ENCODE measurements at regions not wholly inside any gene's neighbourhood (a gene's known extent, or its start where the extent isn't known, plus 50 kb on each side); places are given as distances from the start of the nearest gene placed in this dataset.

GRCh38 chr6:141105481-141105880 lies 1027.2 kb upstream of the GJE1 start:
- DNase-seq (ENCODE audit: low read depth) = peak; percentile 27

DNA sequence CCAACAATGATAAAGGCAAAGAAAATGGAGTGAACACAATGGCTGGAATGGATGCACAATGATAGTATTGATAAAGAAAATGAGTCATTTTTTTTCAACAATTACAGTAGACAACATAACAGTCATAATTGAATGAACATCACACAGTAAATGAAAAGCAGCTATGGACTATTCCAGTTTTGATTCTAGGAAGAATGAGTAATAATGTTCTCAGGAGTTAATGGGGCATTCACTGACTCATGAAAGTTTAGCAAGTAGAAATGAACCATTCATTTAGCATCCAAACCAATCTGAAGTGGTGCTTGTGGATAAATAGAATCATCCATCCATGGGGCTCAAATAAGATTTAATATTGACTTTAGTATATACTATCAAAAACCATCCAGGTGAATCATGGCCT lies 1029.5 kb upstream of the GJE1 start:
- DNase-seq (ENCODE audit: low read depth) = no peak

- no peak for DNase-seq (ENCODE audit: low read depth)
These were observed 1035.3 kb upstream of the GJE1 start for GRCh38 chr6:141097471-141097870.

DNA sequence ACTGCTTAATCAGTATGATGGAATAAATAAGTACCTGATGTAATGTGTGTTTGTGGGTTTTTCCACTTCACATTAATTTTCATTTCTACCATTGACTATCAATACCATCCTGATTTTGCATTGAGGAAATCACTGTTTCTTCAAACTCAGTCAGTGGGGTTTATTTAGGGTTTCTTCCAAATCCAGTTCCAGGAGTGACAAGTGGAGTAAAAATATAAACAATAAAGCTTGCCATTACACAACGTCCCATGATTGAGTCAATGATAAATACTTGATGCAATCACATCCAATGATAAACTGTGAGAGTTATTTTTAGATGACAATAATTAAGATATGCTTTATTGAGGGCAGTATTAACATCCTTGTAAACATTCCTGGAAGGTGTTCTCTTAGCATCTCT lies 1037.4 kb upstream of the GJE1 start:
- no peak for DNase-seq (ENCODE audit: low read depth)

- DNase-seq (ENCODE audit: low read depth) = no peak
These were observed 1044.6 kb upstream of the GJE1 start for GRCh38 chr6:141088171-141088570.

DNA sequence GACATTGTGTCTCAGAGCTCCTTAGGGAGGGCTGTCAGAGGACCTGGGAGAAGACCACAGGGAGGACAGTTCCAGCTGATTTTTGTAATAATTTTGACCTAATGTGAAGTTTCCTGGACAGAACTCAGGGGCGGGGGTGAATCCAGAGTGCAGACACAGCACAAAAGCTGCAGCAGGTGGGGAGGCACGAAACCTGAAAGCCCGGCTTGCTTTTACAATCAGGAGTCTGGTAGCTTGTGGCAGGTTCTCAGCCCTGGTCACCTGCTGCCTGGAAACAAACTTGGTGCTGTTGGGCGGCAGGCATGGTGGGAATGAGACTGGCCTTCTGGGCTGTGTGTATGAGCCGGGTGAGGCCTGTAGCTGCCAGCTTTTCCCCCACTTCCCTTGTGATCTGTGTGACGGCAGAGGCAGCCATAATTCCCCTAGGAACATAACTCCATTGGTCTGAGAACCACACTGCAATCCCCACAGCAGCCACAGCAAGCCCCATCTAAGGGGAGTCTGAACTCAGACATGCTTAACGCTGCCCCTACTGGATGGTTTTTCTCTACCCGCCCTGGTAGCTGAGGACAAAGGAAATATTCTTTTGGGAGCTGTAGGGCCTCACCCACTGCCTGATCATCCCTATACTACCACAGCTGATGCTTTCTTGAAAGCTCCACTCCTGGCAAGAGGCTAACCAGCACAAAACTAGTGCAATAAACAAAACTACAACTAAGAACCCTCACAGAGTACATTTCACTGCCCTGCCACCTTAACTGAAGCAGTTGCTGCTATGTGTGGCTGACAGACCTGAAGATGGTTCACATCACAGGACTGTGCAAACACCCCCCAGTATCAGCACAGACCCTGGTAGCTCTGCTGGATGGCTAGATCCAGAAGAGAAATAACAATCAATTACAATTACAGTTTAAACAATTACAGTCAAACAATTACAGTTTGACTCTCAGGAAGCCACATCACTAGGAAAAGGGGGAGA lies 1055.1 kb upstream of the GJE1 start:
- peak; percentile 33 for DNase-seq (ENCODE audit: low read depth)

- no peak for DNase-seq (ENCODE audit: low read depth)
These were observed 1075.0 kb upstream of the GJE1 start for GRCh38 chr6:141057761-141058160.

DNA sequence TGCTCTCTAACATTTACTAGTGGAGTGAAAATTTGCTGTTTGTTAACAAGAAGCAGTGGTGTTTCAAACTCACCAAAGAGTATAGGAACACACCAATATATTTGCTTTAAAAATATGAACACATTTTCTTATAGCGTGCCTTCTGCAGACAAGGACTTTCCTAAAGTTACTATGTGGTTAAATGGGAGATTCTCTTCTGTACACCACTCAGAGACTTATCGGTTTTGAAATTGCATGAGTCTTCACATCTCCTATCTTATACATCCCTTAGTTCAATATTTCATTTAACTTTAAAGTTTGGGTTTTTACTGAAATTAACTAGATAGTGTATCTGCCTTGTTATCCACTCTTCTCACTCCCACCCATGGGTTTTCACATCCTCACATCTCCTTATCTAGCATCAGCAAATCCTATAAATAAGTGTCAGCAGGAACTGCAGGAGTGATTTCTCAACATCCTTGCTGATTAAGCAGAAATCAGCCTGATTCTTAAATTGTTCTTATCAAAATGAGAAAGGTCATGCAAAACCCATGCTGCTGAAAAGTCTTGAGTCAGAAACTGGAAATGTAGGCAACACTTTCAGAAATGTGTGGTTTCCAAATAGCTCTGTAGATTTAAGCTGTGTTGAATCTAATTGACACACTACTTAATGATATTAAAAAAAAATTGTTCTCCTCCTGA lies 1075.6 kb upstream of the GJE1 start:
- no peak for DNase-seq (ENCODE audit: low read depth)

DNA sequence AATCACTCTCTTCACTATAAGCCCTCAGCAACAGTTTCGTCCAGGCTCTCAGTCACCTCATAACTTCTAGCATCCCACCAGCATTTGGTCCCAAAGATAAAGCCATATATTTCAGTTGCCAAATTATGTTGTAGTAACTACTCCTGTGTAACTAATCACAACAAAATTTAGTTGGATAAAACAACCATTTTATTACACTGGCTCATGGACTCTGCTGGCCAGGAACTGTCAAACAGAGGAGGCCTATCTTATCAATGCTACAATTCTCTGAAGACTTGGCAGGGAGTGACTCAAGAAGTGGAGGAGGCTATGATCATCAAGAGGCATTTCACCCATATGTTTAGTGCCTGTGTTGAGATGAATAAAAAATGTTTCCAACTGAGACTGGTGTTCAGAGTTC lies 1082.3 kb upstream of the GJE1 start:
- no peak for DNase-seq (ENCODE audit: low read depth)

DNA sequence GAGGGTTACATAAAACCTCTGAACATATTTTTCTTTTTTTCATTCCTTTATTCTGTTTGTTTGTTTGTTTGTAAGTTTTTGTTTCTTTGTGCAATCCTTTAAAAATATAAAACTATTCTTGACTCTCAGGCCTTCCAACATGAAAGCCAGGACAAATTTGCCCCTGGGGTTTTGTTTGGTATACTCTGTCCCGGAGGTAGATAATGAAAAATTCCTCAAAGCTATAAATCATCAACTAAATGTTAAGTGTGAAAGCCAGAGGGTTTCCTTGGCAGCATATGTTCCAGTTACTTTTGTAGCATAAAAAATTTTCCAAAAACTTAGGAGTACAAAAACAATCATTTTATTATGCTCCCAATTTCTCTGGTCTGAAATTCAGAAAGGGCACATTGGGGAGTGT lies 1084.3 kb upstream of the GJE1 start:
- no peak for DNase-seq (ENCODE audit: low read depth)

- peak; percentile 19 for DNase-seq (ENCODE audit: low read depth)
These were observed 1086.2 kb upstream of the GJE1 start for GRCh38 chr6:141046496-141046895.

DNA sequence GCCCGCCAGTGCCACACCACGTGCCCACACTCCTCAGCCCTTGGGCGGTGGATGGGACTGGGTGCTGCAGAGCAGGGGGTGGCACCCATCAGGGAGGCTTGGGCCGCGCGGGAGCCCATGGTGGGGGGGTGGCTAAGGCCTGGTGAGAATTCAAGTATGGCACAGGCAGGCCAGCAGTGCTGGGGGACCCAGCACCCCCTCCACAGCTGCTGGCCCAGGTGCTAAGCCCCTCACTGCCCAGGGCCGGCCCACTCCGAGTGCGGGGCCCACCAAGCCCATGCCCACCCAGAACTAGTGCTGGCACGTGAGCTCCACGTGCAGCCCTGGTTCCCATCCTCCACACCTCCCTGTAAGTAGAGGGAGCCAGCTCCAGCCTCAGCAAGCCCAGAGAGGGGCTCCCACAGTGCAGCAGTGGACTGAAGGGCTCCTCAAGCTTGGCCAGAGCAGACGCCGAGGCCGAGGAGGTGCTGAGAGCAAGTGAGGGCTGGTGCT lies 1091.1 kb upstream of the GJE1 start:
- no peak for DNase-seq (ENCODE audit: low read depth)

GRCh38 chr6:141035312-141036200 lies 1097.2 kb upstream of the GJE1 start:
- DNase-seq (ENCODE audit: low read depth) = no peak

GRCh38 chr6:141033101-141033500 lies 1099.6 kb upstream of the GJE1 start:
- DNase-seq (ENCODE audit: low read depth) = no peak

DNA sequence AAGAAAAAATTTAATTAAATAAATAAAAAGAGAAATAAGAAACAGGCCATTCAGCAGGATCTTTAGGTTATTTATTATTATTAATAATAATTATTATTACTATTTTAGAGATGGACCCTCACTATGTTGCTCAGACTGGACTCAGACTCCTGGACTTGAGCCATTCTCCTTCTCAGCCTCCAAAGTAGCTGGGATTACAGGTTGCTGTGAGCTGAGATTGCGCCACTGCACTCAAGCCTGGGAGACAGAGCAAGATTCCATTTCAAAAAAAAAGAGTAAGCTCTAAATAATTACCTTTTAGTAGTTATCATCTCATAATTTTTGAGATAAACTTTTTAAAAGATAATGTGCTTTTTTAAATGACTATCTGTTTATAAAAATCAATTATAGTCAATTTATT lies 1102.8 kb upstream of the GJE1 start:
- DNase-seq (ENCODE audit: low read depth) = no peak

GRCh38 chr6:141028791-141029280 lies 1103.9 kb upstream of the GJE1 start:
- no peak for DNase-seq (ENCODE audit: low read depth)

- DNase-seq (ENCODE audit: low read depth) = no peak
These were observed 1106.2 kb upstream of the GJE1 start for GRCh38 chr6:141026504-141026903.

DNA sequence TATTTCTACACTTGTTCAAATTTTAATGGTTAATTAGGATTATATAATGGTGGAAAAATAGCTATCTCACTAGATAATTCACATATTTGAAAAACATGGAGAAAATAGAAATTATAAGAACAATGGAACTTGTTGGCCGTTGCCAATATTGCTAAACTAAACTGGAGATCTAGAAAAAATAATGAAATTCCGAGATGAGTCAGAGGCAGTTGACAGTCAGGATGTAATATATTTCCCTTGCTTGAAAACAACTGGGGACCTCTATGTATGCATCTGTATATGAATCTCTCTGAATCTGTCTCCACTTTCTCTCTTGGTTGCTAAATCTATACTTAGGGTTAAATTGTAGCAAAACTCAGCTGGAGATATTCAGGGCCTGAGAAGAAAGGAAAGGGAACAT lies 1108.2 kb upstream of the GJE1 start:
- DNase-seq (ENCODE audit: low read depth) = no peak

GRCh38 chr6:141017941-141018340 lies 1114.8 kb upstream of the GJE1 start:
- no peak for DNase-seq (ENCODE audit: low read depth)

- DNase-seq (ENCODE audit: low read depth) = no peak
These were observed 1131.8 kb upstream of the GJE1 start for GRCh38 chr6:141000917-141001316.

GRCh38 chr6:140993515-140993914 lies 1139.2 kb upstream of the GJE1 start:
- DNase-seq (ENCODE audit: low read depth) = no peak

Measured in myocyte (in vitro differentiated cells).